ENCODE measurements at regions not wholly inside any gene's neighbourhood (a gene's known extent, or its start where the extent isn't known, plus 50 kb on each side); places are given as distances from the start of the nearest gene placed in this dataset.

GRCh38 chr7:19948160-19948559, 174.7 kb upstream of the TMEM196 start:
- intact Hi-C loops (cut with micrococcal nuclease): no loop called here
- ChIA-PET POLR2A (no interaction called here), CTCF (no interaction called here)
- Histone ChIP-seq H2AFZ (ENCODE audit: insufficient read depth, low read depth, low read length, poor library complexity, severe bottlenecking) (no peak overlapping the region), H3K4me1 (ENCODE audit: control insufficient read depth in 2 of 2, insufficient read depth in 2 of 2, low read length in 2 of 2) (no peaks in the 10 kb centered on the region), H3K9me3 (ENCODE audit: control extremely low read depth in 1 of 3, control insufficient read depth in 2 of 3, insufficient read depth in 1 of 3, low read length in 2 of 3) (no peaks in the 10 kb centered on the region), H3K9ac (ENCODE audit: low read length) (no peak overlapping the region), H3K27me3 (replicated peaks in 1 of 4; ENCODE audit: control extremely low read depth in 1 of 4, control insufficient read depth in 3 of 4, insufficient read depth in 4 of 4, low read length in 3 of 4) (no peaks in the 10 kb centered on the region), H3K27ac (ENCODE audit: low read length in 2 of 2) (no peak overlapping the region), H3K4me3 (ENCODE audit: control extremely low read depth in 1 of 5, extremely low read depth in 1 of 5, insufficient read depth in 1 of 5, low read depth in 2 of 5, low read length in 4 of 5) (no peak overlapping the region), H3K79me2 (ENCODE audit: control insufficient read depth, insufficient read depth, low read length) (no peaks in the 10 kb centered on the region), H4K20me1 (ENCODE audit: control insufficient read depth, insufficient read depth, low read length, poor library complexity, severe bottlenecking) (no peaks in the 10 kb centered on the region), H3K36me3 (replicated peaks in 1 of 2; ENCODE audit: control extremely low read depth in 1 of 2, control insufficient read depth in 1 of 2, extremely low read depth in 1 of 2, insufficient read depth in 2 of 2, low read length in 1 of 2) (no peaks in the 10 kb centered on the region), H3K4me2 (replicated peaks; ENCODE audit: low read depth, low read length, poor library complexity, severe bottlenecking) (no peak overlapping the region)
- H3K4me3 Mint-ChIP-seq: no peak overlapping the region
- TF ChIP-seq EZH2 (IDR thresholded peaks at IDR 0.05; ENCODE audit: borderline replicate concordance, insufficient read depth, low read depth, low read length, poor library complexity, severe bottlenecking) (no peak), CTCF (IDR thresholded peaks at IDR 0.05) (no peak)
- H3K27me3 Mint-ChIP-seq: no peaks in the 10 kb centered on the region
- no CpG with 5 or more reads among the region's 3 CpGs for WGBS (ENCODE audit: insufficient coverage)
- H3K27ac Mint-ChIP-seq: no peak overlapping the region
- DNase-seq (no peak), ATAC-seq (ENCODE audit: low read depth) (no peak)
- peaks cover 2% of the 10 kb centered on the region for H3K9me3 Mint-ChIP-seq (ENCODE audit: insufficient read depth)
- no peaks in the 10 kb centered on the region for H3K4me1 Mint-ChIP-seq

DNA sequence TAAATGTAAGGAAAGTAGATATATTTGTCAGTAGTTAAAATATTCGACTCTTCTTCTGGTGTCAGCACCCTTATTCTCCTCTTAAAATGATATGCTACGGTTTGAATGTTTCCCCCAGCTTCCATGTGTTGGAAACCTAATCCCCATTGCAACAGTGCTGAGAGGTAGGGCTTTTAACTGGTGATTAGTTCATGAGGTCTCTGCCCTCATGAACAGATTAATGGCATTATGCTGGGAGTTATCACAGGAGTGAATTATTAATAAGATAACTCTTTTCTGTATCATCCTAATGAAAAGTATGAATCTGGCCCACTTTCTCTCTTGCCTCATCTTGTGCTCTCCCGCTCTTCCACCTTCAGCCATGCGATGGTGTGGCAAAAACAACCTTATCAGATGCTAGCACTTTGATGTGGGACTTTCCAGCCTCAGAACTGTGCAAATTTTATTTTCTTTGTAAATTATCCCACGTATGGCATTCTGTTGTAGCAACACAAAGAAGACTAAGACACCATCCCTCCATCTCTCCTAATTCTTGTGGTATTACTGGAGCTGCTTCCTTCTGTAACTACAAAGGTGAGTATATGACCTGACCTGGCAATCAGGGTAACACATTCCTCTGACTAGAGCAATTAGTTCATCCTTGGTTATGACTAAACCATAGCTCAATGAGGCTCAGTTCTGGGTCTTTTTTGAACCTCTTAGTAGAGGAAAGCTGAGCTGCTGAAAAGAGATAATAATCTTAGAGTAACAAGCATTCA, 171.1 kb upstream of the TMEM196 start:
- H3K9me3 ChIP-seq (ENCODE audit: control extremely low read depth in 1 of 3, control insufficient read depth in 2 of 3, insufficient read depth in 1 of 3, low read length in 2 of 3): no peaks in the 10 kb centered on the region
- Mint-ChIP-seq H3K27me3 (no peaks in the 10 kb centered on the region), H3K4me3 (no peak overlapping the region), H3K9me3 (ENCODE audit: insufficient read depth) (peaks cover 2% of the 10 kb centered on the region), H3K27ac (no peak overlapping the region), H3K4me1 (no peaks in the 10 kb centered on the region)
- H3K79me2 ChIP-seq (ENCODE audit: control insufficient read depth, insufficient read depth, low read length): no peaks in the 10 kb centered on the region
- no peaks in the 10 kb centered on the region for H3K36me3 ChIP-seq (replicated peaks in 1 of 2; ENCODE audit: control extremely low read depth in 1 of 2, control insufficient read depth in 1 of 2, extremely low read depth in 1 of 2, insufficient read depth in 2 of 2, low read length in 1 of 2)
- intact Hi-C loops (cut with micrococcal nuclease): no loop called here
- no peaks in the 10 kb centered on the region for H3K4me1 ChIP-seq (ENCODE audit: control insufficient read depth in 2 of 2, insufficient read depth in 2 of 2, low read length in 2 of 2)
- no peaks in the 10 kb centered on the region for H3K27me3 ChIP-seq (replicated peaks in 1 of 4; ENCODE audit: control extremely low read depth in 1 of 4, control insufficient read depth in 3 of 4, insufficient read depth in 4 of 4, low read length in 3 of 4)
- ChIA-PET POLR2A (no interaction called here), CTCF (no interaction called here)
- H3K4me3 ChIP-seq (ENCODE audit: control extremely low read depth in 1 of 5, extremely low read depth in 1 of 5, insufficient read depth in 1 of 5, low read depth in 2 of 5, low read length in 4 of 5): no peak overlapping the region
- no peak for TF ChIP-seq CTCF (IDR thresholded peaks at IDR 0.05)
- TF ChIP-seq EZH2 (IDR thresholded peaks at IDR 0.05; ENCODE audit: borderline replicate concordance, insufficient read depth, low read depth, low read length, poor library complexity, severe bottlenecking): no peak
- H3K27ac ChIP-seq (ENCODE audit: low read length in 2 of 2): no peak overlapping the region
- WGBS (ENCODE audit: insufficient coverage): 79% methylated on average over 3 of the region's 5 CpGs
- no peak overlapping the region for H2AFZ ChIP-seq (ENCODE audit: insufficient read depth, low read depth, low read length, poor library complexity, severe bottlenecking)
- ATAC-seq (ENCODE audit: low read depth) (no peak), DNase-seq (no peak)
- no peak overlapping the region for H3K9ac ChIP-seq (ENCODE audit: low read length)
- H3K4me2 ChIP-seq (replicated peaks; ENCODE audit: low read depth, low read length, poor library complexity, severe bottlenecking): no peak overlapping the region
- H4K20me1 ChIP-seq (ENCODE audit: control insufficient read depth, insufficient read depth, low read length, poor library complexity, severe bottlenecking): no peaks in the 10 kb centered on the region
